Panc1 (cell line): ENCODE measurements at regions not wholly inside any gene's neighbourhood (a gene's known extent, or its start where the extent isn't known, plus 50 kb on each side); places are given as distances from the start of the nearest gene placed in this dataset.

Source experiments
- ATAC-seq: fragments of 200-7000 bp; cut with Tn5 transposase; 2 replicates; pipeline ENCODE4 v1.9.1; 2020; ENCODE audit warnings: mild to moderate bottlenecking, moderate library complexity
- BruUV-seq: library from RNA; stranded (reverse); fragments of 400-500 nt; replicated peaks from 2 replicates; lab custom pipeline; 2021; lab: Mats Ljungman, UMichigan
- CTCF ChIA-PET: fragments of 300-600 bp; sonication (Branson Sonifier 250); formaldehyde crosslinking; loops from one replicate; lab custom pipeline; 2022; ENCODE audit warnings: antibody characterized with exemption; lab: Charles Lee
- POLR2A ChIA-PET: fragments of 300-600 bp; sonication (Branson Sonifier 250); formaldehyde crosslinking; loops from one replicate; lab custom pipeline; 2022; ENCODE audit warnings: antibody characterized with exemption; lab: Charles Lee
- DNase-seq: peaks from one replicate; pipeline ENCODE4 v3.0.0-alpha.2; 2010; ENCODE audit warnings: low read depth, low spot score
- H3K27ac ChIP-seq: 2 replicates; pipeline ENCODE4 v1.5.1; 2011; ENCODE audit warnings: mild to moderate bottlenecking, low read length, inconsistent platforms
- H3K27me3 ChIP-seq: fragments of 200-500 bp; sonication (Bioruptor generic); 2 replicates; pipeline ENCODE4 v1.6.0; 2014; ENCODE audit warnings: low read length, inconsistent platforms; ENCODE audit not compliant: control insufficient read depth, insufficient read depth
- H3K36me3 ChIP-seq: fragments of 200-500 bp; sonication (Bioruptor generic); 2 replicates; pipeline ENCODE4 v1.5.1; 2014; ENCODE audit warnings: inconsistent platforms, mild to moderate bottlenecking, low read length, moderate library complexity; ENCODE audit not compliant: control insufficient read depth, insufficient read depth
- H3K4me1 ChIP-seq: 2 replicates; pipeline ENCODE4 v1.5.1; 2011; ENCODE audit warnings: inconsistent platforms, mild to moderate bottlenecking, low read length, moderate library complexity; ENCODE audit not compliant: control insufficient read depth, insufficient read depth
- H3K4me3 ChIP-seq, 2 experiments: 2 replicates each; pipeline ENCODE4 v1.5.1; 2011 to 2012; ENCODE audit warnings: low read depth in 2 of 2, low read length in 2 of 2, mild to moderate bottlenecking in 2 of 2, inconsistent platforms in 1 of 2, moderate library complexity in 1 of 2
- H3K9me3 ChIP-seq: fragments of 200-500 bp; sonication (Bioruptor generic); 2 replicates; pipeline ENCODE4 v1.5.1; 2014; ENCODE audit warnings: low read depth, mild to moderate bottlenecking, inconsistent platforms, low read length, moderate library complexity; ENCODE audit not compliant: control insufficient read depth, insufficient read depth
- CTCF ChIP-seq: fragments of 450-650 bp; IDR thresholded peaks from 2 replicates; pipeline ENCODE4 v1.5.1; 2017; ENCODE audit warnings: mild to moderate bottlenecking
- POLR2AphosphoS5 ChIP-seq: IDR thresholded peaks from 2 replicates; pipeline ENCODE4 v1.6.1; 2012; ENCODE audit warnings: mild to moderate bottlenecking, low read depth, low read length, moderate library complexity
- REST ChIP-seq, 2 experiments: IDR thresholded peaks; 2 replicates each; pipeline ENCODE4 v1.6.1; 2011 to 2012; ENCODE audit warnings: low read depth in 2 of 2, control low read depth in 1 of 2, low read length in 1 of 2, mild to moderate bottlenecking in 1 of 2, moderate library complexity in 1 of 2; ENCODE audit not compliant: insufficient read depth in 1 of 2
- SIN3A ChIP-seq: IDR thresholded peaks from 2 replicates; pipeline ENCODE4 v1.6.1; 2012; ENCODE audit warnings: low read depth, mild to moderate bottlenecking, low read length, moderate library complexity, borderline replicate concordance; ENCODE audit not compliant: insufficient read depth
- TCF7L2 ChIP-seq: IDR thresholded peaks from 2 replicates; pipeline ENCODE4 v1.6.1; 2011; ENCODE audit warnings: mild to moderate bottlenecking, low read depth, low read length, inconsistent platforms
- in situ Hi-C: cut with HindIII; loops from 2 replicates; pipeline ENCODE4 v1.10.0; 2016; ENCODE audit warnings: low sequenced_read_pairs, low pct_unique_long_range_greater_than_20kb
- intact Hi-C: fragments of 100-400 bp; cut with micrococcal nuclease; formaldehyde crosslinking; loops from one replicate; pipeline ENCODE4 v1.10.0; 2022; ENCODE audit not compliant: unreplicated experiment

DNA sequence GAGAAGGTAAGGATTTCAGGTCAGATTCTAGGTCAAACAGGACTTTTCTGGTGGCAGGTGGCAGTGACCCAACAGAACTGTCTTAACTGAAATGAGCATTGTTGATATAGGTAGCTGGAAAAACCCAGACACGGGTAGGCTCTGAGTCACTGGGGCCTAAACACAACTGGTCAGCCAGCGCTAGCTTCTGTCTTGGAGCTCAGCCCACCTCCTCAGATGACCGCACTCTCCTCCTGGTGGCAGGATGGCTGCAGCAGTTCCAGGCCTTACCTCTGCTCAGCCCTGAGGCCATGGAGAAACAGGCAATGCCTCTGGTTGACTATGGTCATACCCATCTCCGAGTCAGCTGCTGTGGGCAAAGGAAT is 61.1 kb upstream of the GATA2 start:
- no peaks in the 10 kb centered on the region for H3K27me3 ChIP-seq
- H3K4me3 ChIP-seq, result no peak overlapping the region
- TF ChIP-seq REST (IDR thresholded peaks at IDR 0.05; ENCODE audit: insufficient read depth in 1 of 2, low read depth in 2 of 2, low read length in 1 of 2) (no peak), CTCF (no peak), POLR2AphosphoS5 (no peak), SIN3A (no peak), TCF7L2 (no peak)
- peak; percentile 61 for ATAC-seq
- 0 out of 2 replicates have a peak, but pooled peaks cover 3% of the 10 kb centered on the region for H3K4me1 ChIP-seq
- ChIA-PET POLR2A (no interaction called here), CTCF (no interaction called here)
- H3K27ac ChIP-seq, result no peak overlapping the region
- DNase-seq, result no peak
- BruUV-seq, result no TSS peak
- no peaks in the 10 kb centered on the region for H3K36me3 ChIP-seq
- intact Hi-C loops, result no loop called here
- in situ Hi-C loops, result no loop called here
- H3K9me3 ChIP-seq, result no peaks in the 10 kb centered on the region

DNA sequence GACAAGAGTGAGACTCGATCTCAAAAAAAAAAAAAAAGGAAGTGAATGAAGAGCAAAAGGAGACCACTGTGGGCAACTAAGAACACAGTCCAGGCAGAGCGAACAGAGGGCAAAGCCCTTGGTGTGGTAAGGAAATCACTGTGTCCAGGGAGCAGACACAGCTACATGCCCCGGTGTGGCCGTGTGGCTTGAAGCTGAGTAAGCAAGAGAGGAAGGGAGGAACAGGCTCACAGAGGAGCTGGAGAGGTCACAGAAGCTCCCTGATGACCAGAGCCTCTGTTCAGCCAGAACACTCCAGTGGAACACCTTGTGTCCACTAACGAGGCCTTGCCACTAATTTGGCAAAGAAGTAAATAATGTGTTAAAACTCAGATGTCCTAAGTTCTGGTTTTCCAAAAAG is 60.6 kb upstream of the GATA2 start:
- TF ChIP-seq POLR2AphosphoS5, result no peak
- no peak for TF ChIP-seq REST (IDR thresholded peaks at IDR 0.05; ENCODE audit: insufficient read depth in 1 of 2, low read depth in 2 of 2, low read length in 1 of 2)
- no peak for TF ChIP-seq SIN3A
- TF ChIP-seq TCF7L2, result no peak
- no peak for TF ChIP-seq CTCF
- ATAC-seq (no peak; the same call in 1 of the 2 replicates), DNase-seq (no peak)
- Histone ChIP-seq H3K36me3 (no peaks in the 10 kb centered on the region), H3K4me3 (no peak overlapping the region), H3K4me1 (0 out of 2 replicates have a peak, but pooled peaks cover 3% of the 10 kb centered on the region), H3K9me3 (no peaks in the 10 kb centered on the region), H3K27me3 (no peaks in the 10 kb centered on the region), H3K27ac (no peak overlapping the region)
- intact Hi-C loops, result no loop called here
- BruUV-seq, result no TSS peak
- CTCF ChIA-PET, result interaction anchor here (0.7 to 0.9 kb wide), 3 partner anchors 19 to 321 kb away, joined by 3 to 6 read pairs (median 6); no protein-coding TSS in a partner anchor
- in situ Hi-C loops, result no loop called here
- POLR2A ChIA-PET, result no interaction called here
